ENCODE measurements at regions not wholly inside any gene's neighbourhood (a gene's known extent, or its start where the extent isn't known, plus 50 kb on each side); places are given as distances from the start of the nearest gene placed in this dataset.
"Not testable (repeated sequence)": the region's sequence is repeated elsewhere in the genome, so short reads cannot be mapped to it uniquely, and the experiment has no call there.

- TF ChIP-seq, protein P1, sequence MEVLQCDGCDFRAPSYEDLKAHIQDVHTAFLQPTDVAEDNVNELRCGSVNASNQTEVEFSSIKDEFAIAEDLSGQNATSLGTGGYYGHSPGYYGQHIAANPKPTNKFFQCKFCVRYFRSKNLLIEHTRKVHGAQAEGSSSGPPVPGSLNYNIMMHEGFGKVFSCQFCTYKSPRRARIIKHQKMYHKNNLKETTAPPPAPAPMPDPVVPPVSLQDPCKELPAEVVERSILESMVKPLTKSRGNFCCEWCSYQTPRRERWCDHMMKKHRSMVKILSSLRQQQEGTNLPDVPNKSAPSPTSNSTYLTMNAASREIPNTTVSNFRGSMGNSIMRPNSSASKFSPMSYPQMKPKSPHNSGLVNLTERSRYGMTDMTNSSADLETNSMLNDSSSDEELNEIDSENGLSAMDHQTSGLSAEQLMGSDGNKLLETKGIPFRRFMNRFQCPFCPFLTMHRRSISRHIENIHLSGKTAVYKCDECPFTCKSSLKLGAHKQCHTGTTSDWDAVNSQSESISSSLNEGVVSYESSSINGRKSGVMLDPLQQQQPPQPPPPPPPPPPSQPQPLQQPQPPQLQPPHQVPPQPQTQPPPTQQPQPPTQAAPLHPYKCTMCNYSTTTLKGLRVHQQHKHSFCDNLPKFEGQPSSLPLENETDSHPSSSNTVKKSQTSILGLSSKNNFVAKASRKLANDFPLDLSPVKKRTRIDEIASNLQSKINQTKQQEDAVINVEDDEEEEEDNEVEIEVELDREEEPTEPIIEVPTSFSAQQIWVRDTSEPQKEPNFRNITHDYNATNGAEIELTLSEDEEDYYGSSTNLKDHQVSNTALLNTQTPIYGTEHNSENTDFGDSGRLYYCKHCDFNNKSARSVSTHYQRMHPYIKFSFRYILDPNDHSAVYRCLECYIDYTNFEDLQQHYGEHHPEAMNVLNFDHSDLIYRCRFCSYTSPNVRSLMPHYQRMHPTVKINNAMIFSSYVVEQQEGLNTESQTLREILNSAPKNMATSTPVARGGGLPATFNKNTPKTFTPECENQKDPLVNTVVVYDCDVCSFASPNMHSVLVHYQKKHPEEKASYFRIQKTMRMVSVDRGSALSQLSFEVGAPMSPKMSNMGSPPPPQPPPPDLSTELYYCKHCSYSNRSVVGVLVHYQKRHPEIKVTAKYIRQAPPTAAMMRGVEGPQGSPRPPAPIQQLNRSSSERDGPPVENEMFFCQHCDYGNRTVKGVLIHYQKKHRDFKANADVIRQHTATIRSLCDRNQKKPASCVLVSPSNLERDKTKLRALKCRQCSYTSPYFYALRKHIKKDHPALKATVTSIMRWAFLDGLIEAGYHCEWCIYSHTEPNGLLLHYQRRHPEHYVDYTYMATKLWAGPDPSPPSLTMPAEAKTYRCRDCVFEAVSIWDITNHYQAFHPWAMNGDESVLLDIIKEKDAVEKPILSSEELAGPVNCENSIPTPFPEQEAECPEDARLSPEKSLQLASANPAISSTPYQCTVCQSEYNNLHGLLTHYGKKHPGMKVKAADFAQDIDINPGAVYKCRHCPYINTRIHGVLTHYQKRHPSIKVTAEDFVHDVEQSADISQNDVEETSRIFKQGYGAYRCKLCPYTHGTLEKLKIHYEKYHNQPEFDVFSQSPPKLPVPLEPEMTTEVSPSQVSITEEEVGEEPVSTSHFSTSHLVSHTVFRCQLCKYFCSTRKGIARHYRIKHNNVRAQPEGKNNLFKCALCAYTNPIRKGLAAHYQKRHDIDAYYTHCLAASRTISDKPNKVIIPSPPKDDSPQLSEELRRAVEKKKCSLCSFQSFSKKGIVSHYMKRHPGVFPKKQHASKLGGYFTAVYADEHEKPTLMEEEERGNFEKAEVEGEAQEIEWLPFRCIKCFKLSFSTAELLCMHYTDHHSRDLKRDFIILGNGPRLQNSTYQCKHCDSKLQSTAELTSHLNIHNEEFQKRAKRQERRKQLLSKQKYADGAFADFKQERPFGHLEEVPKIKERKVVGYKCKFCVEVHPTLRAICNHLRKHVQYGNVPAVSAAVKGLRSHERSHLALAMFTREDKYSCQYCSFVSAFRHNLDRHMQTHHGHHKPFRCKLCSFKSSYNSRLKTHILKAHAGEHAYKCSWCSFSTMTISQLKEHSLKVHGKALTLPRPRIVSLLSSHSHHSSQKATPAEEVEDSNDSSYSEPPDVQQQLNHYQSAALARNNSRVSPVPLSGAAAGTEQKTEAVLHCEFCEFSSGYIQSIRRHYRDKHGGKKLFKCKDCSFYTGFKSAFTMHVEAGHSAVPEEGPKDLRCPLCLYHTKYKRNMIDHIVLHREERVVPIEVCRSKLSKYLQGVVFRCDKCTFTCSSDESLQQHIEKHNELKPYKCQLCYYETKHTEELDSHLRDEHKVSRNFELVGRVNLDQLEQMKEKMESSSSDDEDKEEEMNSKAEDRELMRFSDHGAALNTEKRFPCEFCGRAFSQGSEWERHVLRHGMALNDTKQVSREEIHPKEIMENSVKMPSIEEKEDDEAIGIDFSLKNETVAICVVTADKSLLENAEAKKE (CRISPR knock-in tag; IDR thresholded peaks at IDR 0.05) = no peak
- TF ChIP-seq, protein P2, sequence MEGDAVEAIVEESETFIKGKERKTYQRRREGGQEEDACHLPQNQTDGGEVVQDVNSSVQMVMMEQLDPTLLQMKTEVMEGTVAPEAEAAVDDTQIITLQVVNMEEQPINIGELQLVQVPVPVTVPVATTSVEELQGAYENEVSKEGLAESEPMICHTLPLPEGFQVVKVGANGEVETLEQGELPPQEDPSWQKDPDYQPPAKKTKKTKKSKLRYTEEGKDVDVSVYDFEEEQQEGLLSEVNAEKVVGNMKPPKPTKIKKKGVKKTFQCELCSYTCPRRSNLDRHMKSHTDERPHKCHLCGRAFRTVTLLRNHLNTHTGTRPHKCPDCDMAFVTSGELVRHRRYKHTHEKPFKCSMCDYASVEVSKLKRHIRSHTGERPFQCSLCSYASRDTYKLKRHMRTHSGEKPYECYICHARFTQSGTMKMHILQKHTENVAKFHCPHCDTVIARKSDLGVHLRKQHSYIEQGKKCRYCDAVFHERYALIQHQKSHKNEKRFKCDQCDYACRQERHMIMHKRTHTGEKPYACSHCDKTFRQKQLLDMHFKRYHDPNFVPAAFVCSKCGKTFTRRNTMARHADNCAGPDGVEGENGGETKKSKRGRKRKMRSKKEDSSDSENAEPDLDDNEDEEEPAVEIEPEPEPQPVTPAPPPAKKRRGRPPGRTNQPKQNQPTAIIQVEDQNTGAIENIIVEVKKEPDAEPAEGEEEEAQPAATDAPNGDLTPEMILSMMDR (conservative IDR thresholded peaks at IDR 0.05; ENCODE audit: low read depth in 2 of 2) = no peak
- TF ChIP-seq, protein P3, sequence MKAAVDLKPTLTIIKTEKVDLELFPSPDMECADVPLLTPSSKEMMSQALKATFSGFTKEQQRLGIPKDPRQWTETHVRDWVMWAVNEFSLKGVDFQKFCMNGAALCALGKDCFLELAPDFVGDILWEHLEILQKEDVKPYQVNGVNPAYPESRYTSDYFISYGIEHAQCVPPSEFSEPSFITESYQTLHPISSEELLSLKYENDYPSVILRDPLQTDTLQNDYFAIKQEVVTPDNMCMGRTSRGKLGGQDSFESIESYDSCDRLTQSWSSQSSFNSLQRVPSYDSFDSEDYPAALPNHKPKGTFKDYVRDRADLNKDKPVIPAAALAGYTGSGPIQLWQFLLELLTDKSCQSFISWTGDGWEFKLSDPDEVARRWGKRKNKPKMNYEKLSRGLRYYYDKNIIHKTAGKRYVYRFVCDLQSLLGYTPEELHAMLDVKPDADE (IDR thresholded peaks at IDR 0.05) = no peak
Measured at GRCh38 chr20:40016392-40016791, 672.6 kb downstream of the MAFB start (continued).

GRCh38 chr20:40012026-40012425 is 677.0 kb downstream of the MAFB start:
- not testable (repeated sequence) for H3K36me3 Mint-ChIP-seq (ENCODE audit: low read depth); H3F3A ChIP-seq (replicated peaks; ENCODE audit: low read depth); H4K20me1 ChIP-seq (replicated peaks; ENCODE audit: insufficient read depth); H2AFZ ChIP-seq; H3K4me2 ChIP-seq; H3K79me2 ChIP-seq (replicated peaks; ENCODE audit: insufficient read depth); H3K27me3 ChIP-seq (ENCODE audit: insufficient read depth); H3K27me3 Mint-ChIP-seq (ENCODE audit: insufficient read depth, low read depth, poor library complexity); H3K4me1 Mint-ChIP-seq; H3K4me3 Mint-ChIP-seq; DNase-seq (ENCODE audit: low spot score); ATAC-seq; H3K36me3 ChIP-seq (ENCODE audit: insufficient read depth); H3K27ac Mint-ChIP-seq; H3K9me3 Mint-ChIP-seq; H3K4me1 ChIP-seq (ENCODE audit: insufficient read depth); H3K9me2 ChIP-seq (ENCODE audit: insufficient read depth); H3K4me3 ChIP-seq; H3K27ac ChIP-seq (ENCODE audit: low read depth)
